ENCODE measurements at regions not wholly inside any gene's neighbourhood (a gene's known extent, or its start where the extent isn't known, plus 50 kb on each side); places are given as distances from the start of the nearest gene placed in this dataset.
"Not testable (repeated sequence)": the region's sequence is repeated elsewhere in the genome, so short reads cannot be mapped to it uniquely, and the experiment has no call there.

DNA sequence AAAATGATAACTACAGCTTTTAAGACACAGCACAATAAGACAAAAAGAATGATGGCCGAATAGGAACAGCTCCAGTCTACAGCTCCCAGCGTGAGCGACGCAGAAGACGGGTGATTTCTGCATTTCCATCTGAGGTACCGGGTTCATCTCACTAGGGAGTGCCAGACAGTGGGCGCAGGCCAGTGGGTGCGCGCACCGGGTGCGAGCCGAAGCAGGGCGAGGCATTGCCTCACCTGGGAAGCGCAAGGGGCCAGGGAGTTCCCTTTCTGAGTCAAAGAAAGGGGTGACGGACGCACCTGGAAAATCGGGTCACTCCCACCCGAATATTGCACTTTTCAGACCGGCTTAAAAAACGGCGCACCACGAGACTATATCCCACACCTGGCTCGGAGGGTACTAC lies 188.0 kb downstream of the MYRFL start:
- TF ChIP-seq, protein P1, sequence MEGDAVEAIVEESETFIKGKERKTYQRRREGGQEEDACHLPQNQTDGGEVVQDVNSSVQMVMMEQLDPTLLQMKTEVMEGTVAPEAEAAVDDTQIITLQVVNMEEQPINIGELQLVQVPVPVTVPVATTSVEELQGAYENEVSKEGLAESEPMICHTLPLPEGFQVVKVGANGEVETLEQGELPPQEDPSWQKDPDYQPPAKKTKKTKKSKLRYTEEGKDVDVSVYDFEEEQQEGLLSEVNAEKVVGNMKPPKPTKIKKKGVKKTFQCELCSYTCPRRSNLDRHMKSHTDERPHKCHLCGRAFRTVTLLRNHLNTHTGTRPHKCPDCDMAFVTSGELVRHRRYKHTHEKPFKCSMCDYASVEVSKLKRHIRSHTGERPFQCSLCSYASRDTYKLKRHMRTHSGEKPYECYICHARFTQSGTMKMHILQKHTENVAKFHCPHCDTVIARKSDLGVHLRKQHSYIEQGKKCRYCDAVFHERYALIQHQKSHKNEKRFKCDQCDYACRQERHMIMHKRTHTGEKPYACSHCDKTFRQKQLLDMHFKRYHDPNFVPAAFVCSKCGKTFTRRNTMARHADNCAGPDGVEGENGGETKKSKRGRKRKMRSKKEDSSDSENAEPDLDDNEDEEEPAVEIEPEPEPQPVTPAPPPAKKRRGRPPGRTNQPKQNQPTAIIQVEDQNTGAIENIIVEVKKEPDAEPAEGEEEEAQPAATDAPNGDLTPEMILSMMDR (IDR thresholded peaks at IDR 0.05; ENCODE audit: low read length): not testable (repeated sequence)
- not testable (repeated sequence) for TF ChIP-seq EZH2 (optimal IDR thresholded peaks at IDR 0.05; ENCODE audit: low read depth, low read length)
